Spleen (tissue), 11 donors: ENCODE measurements at regions not wholly inside any gene's neighbourhood (a gene's known extent, or its start where the extent isn't known, plus 50 kb on each side); places are given as distances from the start of the nearest gene placed in this dataset.

Source experiments
- DNase-seq: peaks from one replicate; pipeline ENCODE4 v3.0.0-alpha.2; 2020
- H3K27ac ChIP-seq, 8 donors: fragments of 200-600 bp; sonication (generic) in 7 of 8; 1 replicate in 4 of 8; 2 replicates in 4 of 8; pipeline versions ENCODE4 v1.5.0 to v1.8.0; 2016 to 2021; ENCODE audit warnings: inconsistent platforms in 4 of 8, mild to moderate bottlenecking in 4 of 8, moderate library complexity in 1 of 8
- H3K27me3 ChIP-seq, 7 donors: fragments of 200-600 bp; sonication (generic) in 6 of 7; replicated peaks in 1 of 7; 1 replicate in 4 of 7; 2 replicates in 3 of 7; pipeline versions ENCODE4 v1.5.0 to v1.8.0; 2016 to 2021; ENCODE audit warnings: inconsistent platforms in 3 of 7, mild to moderate bottlenecking in 1 of 7
- H3K36me3 ChIP-seq, 6 donors: fragments of 200-600 bp; sonication (generic) in 5 of 6; 1 replicate in 4 of 6; 2 replicates in 2 of 6; pipeline versions ENCODE4 v1.5.0 to v1.8.0; 2016 to 2021; ENCODE audit warnings: inconsistent platforms in 2 of 6
- H3K4me1 ChIP-seq, 6 donors: fragments of 200-600 bp; sonication (generic) in 5 of 6; 1 replicate in 3 of 6; 2 replicates in 3 of 6; pipeline versions ENCODE4 v1.5.0 to v1.8.0; 2016 to 2021; ENCODE audit warnings: inconsistent platforms in 3 of 6
- H3K4me3 ChIP-seq, 8 donors: fragments of 200-600 bp; sonication (generic) in 7 of 8; 1 replicate in 4 of 8; 2 replicates in 4 of 8; pipeline versions ENCODE4 v1.5.0 to v1.8.0; 2016 to 2021; ENCODE audit warnings: inconsistent platforms in 4 of 8, mild to moderate bottlenecking in 4 of 8, moderate library complexity in 2 of 8
- H3K9me3 ChIP-seq, 8 donors: fragments of 200-600 bp; sonication (generic) in 7 of 8; 1 replicate in 4 of 8; 2 replicates in 4 of 8; pipeline versions ENCODE4 v1.5.0 to v1.8.0; 2016 to 2021; ENCODE audit warnings: inconsistent platforms in 4 of 8
- POLR2A ChIP-seq, 3 donors: fragments of 450-650 bp; IDR thresholded peaks; one replicate each; pipeline ENCODE4 v1.5.1; 2017; ENCODE audit warnings: antibody characterized with exemption in 3 of 3, mild to moderate bottlenecking in 1 of 3
- POLR2AphosphoS5 ChIP-seq, 3 donors: sonication (generic); formaldehyde crosslinking; IDR thresholded peaks; one replicate each; pipeline ENCODE4 v1.5.1; 2017; ENCODE audit warnings: antibody characterized with exemption in 3 of 3
- WGBS, 5 donors: extraction: QIAGEN DNeasy Blood & Tissue Kit in 3 of 5; methylation state at CpG; one replicate each; pipeline versions ENCODE4 v1.1.5 to v1.1.7; 2013 to 2018; 5-methylcytosine and 5-hydroxymethylcytosine counted together
- intact Hi-C: fragments of 100-400 bp; cut with DNase I; formaldehyde crosslinking; loops from one replicate; pipeline ENCODE4 v1.15.0; 2023; ENCODE audit warnings: low total_unique reads
- TF ChIP-seq, protein P1 (sequence below), 11 experiments: fragments of 200-600 bp in 7 of 11; fragments of 450-650 bp in 4 of 11; sonication (generic) in 4 of 11; IDR thresholded peaks in 8 of 11; conservative IDR thresholded peaks in 3 of 11; 1 replicate in 7 of 11; 2 replicates in 4 of 11; pipeline versions ENCODE4 v1.4.0 to v1.8.0; 2016 to 2021; ENCODE audit warnings: antibody characterized with exemption in 11 of 11, inconsistent platforms in 4 of 11, mild to moderate bottlenecking in 1 of 11
- donor health status: healthy with polysubstance abuse.
- donor health status: DM: no; HTN: no; CAD: no; lungs with moderate emphysema.
- donor health status: DM: no; HTN: no; CAD: no.
- donor health status: Bipolar disorder and iron deficiency.
- donor health status: healthy.
- donor health status: DM: no; HTN: no; CAD: no.
- donor health status: DM: yes; HTN: yes; CAD: no.

GRCh38 chr6:71507183-71507582 lies 218.6 kb downstream of the OGFRL1 start:
- Histone ChIP-seq H3K27me3 (no peaks in the 10 kb centered on the region), H3K4me1 (no peaks in the 10 kb centered on the region), H3K27ac (no peak overlapping the region), H3K9me3 (no peaks in the 10 kb centered on the region), H3K36me3 (no peaks in the 10 kb centered on the region), H3K4me3 (no peak overlapping the region)
- WGBS, 5 donors = 61 to 76% (median 74%) methylated on average over 5 of the region's 5 CpGs
- intact Hi-C loops = loop anchor here (5.0 kb wide), 1 partner anchor 125 kb away; no protein-coding TSS in a partner anchor
- TF ChIP-seq, protein P1, sequence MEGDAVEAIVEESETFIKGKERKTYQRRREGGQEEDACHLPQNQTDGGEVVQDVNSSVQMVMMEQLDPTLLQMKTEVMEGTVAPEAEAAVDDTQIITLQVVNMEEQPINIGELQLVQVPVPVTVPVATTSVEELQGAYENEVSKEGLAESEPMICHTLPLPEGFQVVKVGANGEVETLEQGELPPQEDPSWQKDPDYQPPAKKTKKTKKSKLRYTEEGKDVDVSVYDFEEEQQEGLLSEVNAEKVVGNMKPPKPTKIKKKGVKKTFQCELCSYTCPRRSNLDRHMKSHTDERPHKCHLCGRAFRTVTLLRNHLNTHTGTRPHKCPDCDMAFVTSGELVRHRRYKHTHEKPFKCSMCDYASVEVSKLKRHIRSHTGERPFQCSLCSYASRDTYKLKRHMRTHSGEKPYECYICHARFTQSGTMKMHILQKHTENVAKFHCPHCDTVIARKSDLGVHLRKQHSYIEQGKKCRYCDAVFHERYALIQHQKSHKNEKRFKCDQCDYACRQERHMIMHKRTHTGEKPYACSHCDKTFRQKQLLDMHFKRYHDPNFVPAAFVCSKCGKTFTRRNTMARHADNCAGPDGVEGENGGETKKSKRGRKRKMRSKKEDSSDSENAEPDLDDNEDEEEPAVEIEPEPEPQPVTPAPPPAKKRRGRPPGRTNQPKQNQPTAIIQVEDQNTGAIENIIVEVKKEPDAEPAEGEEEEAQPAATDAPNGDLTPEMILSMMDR (IDR thresholded peaks at IDR 0.05 in 8 of 11, conservative IDR thresholded peaks at IDR 0.05 in 3 of 11) = no peak
- TF ChIP-seq POLR2A (IDR thresholded peaks at IDR 0.05) = no peak
- no peak for TF ChIP-seq POLR2AphosphoS5 (IDR thresholded peaks at IDR 0.05)
- DNase-seq = no peak

GRCh38 chr6:71509191-71510005 lies 220.8 kb downstream of the OGFRL1 start:
- DNase-seq = no peak
- intact Hi-C loops = loop anchor here (5.0 kb wide), 1 partner anchor 127 kb away; no protein-coding TSS in a partner anchor
- Histone ChIP-seq H3K9me3 (no peaks in the 10 kb centered on the region), H3K27me3 (no peaks in the 10 kb centered on the region), H3K4me3 (no peak overlapping the region), H3K27ac (no peak overlapping the region), H3K36me3 (no peaks in the 10 kb centered on the region), H3K4me1 (no peaks in the 10 kb centered on the region)
- TF ChIP-seq POLR2A (IDR thresholded peaks at IDR 0.05) = no peak
- TF ChIP-seq POLR2AphosphoS5 (IDR thresholded peaks at IDR 0.05) = no peak
- TF ChIP-seq, protein P1 (IDR thresholded peaks at IDR 0.05 in 8 of 11, conservative IDR thresholded peaks at IDR 0.05 in 3 of 11) = no peak
- 56 to 61% (median 60%) methylated on average over 1 of the region's 1 CpG for WGBS, 5 donors

- no peaks in the 10 kb centered on the region for H3K9me3 ChIP-seq
These were observed 221.6 kb downstream of the OGFRL1 start for GRCh38 chr6:71510057-71510713.

More at GRCh38 chr6:71510057-71510713, 221.6 kb downstream of the OGFRL1 start:
- Histone ChIP-seq H3K36me3 (no peaks in the 10 kb centered on the region), H3K4me3 (no peak overlapping the region), H3K27ac (no peak overlapping the region), H3K27me3 (no peaks in the 10 kb centered on the region), H3K4me1 (no peaks in the 10 kb centered on the region)
- intact Hi-C loops = no loop called here
- 57 to 75% (median 62%) methylated on average over 4 to 5 of the region's 5 CpGs for WGBS, 5 donors
- DNase-seq = peak; percentile 68
- TF ChIP-seq, protein P1 (IDR thresholded peaks at IDR 0.05 in 8 of 11, conservative IDR thresholded peaks at IDR 0.05 in 3 of 11) = peak in 8 of 11 experiments; percentile 11 to 62 (median 46)
- no peak for TF ChIP-seq POLR2AphosphoS5 (IDR thresholded peaks at IDR 0.05)
